Fibroblast of villous mesenchyme (primary cell): ENCODE measurements at regions not wholly inside any gene's neighbourhood (a gene's known extent, or its start where the extent isn't known, plus 50 kb on each side); places are given as distances from the start of the nearest gene placed in this dataset.

Experiments
- DNase-seq: peaks from one replicate; pipeline ENCODE4 v3.0.0-alpha.2; 2010; ENCODE audit warnings: low read depth
- H3K4me3 ChIP-seq: 2 replicates; pipeline ENCODE4 v1.5.1; 2011; ENCODE audit warnings: low read depth, mild to moderate bottlenecking, low read length
- CTCF ChIP-seq: IDR thresholded peaks from 2 replicates; pipeline ENCODE4 v1.5.1; 2012; ENCODE audit warnings: low read depth, mild to moderate bottlenecking, low read length; ENCODE audit not compliant: insufficient read depth

GRCh38 chr16:72715267-72715666, 332.7 kb downstream of the ZFHX3 start:
- no peak overlapping the region for H3K4me3 ChIP-seq
- TF ChIP-seq CTCF: no peak
- DNase-seq: peak; percentile 14

- no peak for DNase-seq
- no peak overlapping the region for H3K4me3 ChIP-seq
- TF ChIP-seq CTCF: no peak
Observed at GRCh38 chr16:72711823-72712222, 336.1 kb downstream of the ZFHX3 start.

GRCh38 chr16:72705801-72706200, 342.1 kb downstream of the ZFHX3 start:
- no peak for DNase-seq
- TF ChIP-seq CTCF: no peak

GRCh38 chr16:72704746-72705372, 343.1 kb downstream of the ZFHX3 start:
- TF ChIP-seq CTCF: no peak
- no peak overlapping the region for H3K4me3 ChIP-seq
- DNase-seq: no peak

More at GRCh38 chr16:72705801-72706200, 342.1 kb downstream of the ZFHX3 start:
- no peak overlapping the region for H3K4me3 ChIP-seq

- TF ChIP-seq CTCF: peak; percentile 28
- no peak overlapping the region for H3K4me3 ChIP-seq
- DNase-seq: peak; percentile 30
Observed at GRCh38 chr16:72689851-72690250, 358.1 kb downstream of the ZFHX3 start.

GRCh38 chr16:72680732-72681131, 367.2 kb downstream of the ZFHX3 start:
- no peak for TF ChIP-seq CTCF
- no peak overlapping the region for H3K4me3 ChIP-seq
- DNase-seq: no peak

- no peak for TF ChIP-seq CTCF
- no peak overlapping the region for H3K4me3 ChIP-seq
- no peak for DNase-seq
Observed at GRCh38 chr16:72679856-72680255, 368.1 kb downstream of the ZFHX3 start.
